CD4-positive, alpha-beta memory T cell (primary cell): ENCODE measurements at regions not wholly inside any gene's neighbourhood (a gene's known extent, or its start where the extent isn't known, plus 50 kb on each side); places are given as distances from the start of the nearest gene placed in this dataset.

Source experiments
- CTCF ChIA-PET: fragments of 350-600 bp; sonication (Branson Sonifier 250); formaldehyde crosslinking; loops from one replicate; lab custom pipeline; 2021; ENCODE audit warnings: inconsistent platforms; ENCODE audit not compliant: partially characterized antibody; lab: Charles Lee
- POLR2A ChIA-PET: fragments of 350-600 bp; sonication (Branson Sonifier 250); formaldehyde crosslinking; loops from one replicate; lab custom pipeline; 2021; ENCODE audit not compliant: partially characterized antibody; lab: Charles Lee
- DNase-seq, 5 donors: peaks; one replicate each; pipeline versions ENCODE4 v3.0.0 to v3.0.0-alpha.2; 2020 to 2022; ENCODE audit warnings: mixed read lengths in 1 of 5
- H3K27ac ChIP-seq: one replicate; pipeline ENCODE4 v1.7.0; 2013; ENCODE audit warnings: low read depth, low read length
- H3K27me3 ChIP-seq: 2 replicates; pipeline ENCODE4 v1.7.0; 2013; ENCODE audit warnings: mild to moderate bottlenecking, low read length, moderate library complexity; ENCODE audit not compliant: insufficient read depth
- H3K36me3 ChIP-seq: 2 replicates; pipeline ENCODE4 v1.7.0; 2013; ENCODE audit warnings: mild to moderate bottlenecking, low read length, moderate library complexity; ENCODE audit not compliant: insufficient read depth
- H3K4me1 ChIP-seq: 2 replicates; pipeline ENCODE4 v1.7.0; 2013; ENCODE audit warnings: mild to moderate bottlenecking, low read length, moderate library complexity; ENCODE audit not compliant: insufficient read depth
- H3K4me3 ChIP-seq, 2 donors: one replicate each; pipeline ENCODE4 v1.7.0; 2013; ENCODE audit warnings: low read length in 2 of 2, mild to moderate bottlenecking in 1 of 2
- H3K9me3 ChIP-seq, 2 donors: one replicate each; pipeline ENCODE4 v1.7.0; 2013; ENCODE audit warnings: low read length in 2 of 2, control low read depth in 1 of 2; ENCODE audit not compliant: control insufficient read depth in 1 of 2
- H3K27ac Mint-ChIP-seq, 7 donors: one replicate each; pipeline ENCODE4 v1.8.0; 2020 to 2021; ENCODE audit warnings: mixed read lengths in 7 of 7, mild to moderate bottlenecking in 6 of 7, inconsistent platforms in 3 of 7, moderate library complexity in 3 of 7
- H3K27me3 Mint-ChIP-seq, 2 donors: one replicate each; pipeline ENCODE4 v1.8.0; 2020 to 2021; ENCODE audit warnings: mixed read lengths in 2 of 2
- H3K36me3 Mint-ChIP-seq, 2 donors: one replicate each; pipeline ENCODE4 v1.8.0; 2020 to 2021; ENCODE audit warnings: mixed read lengths in 2 of 2, inconsistent platforms in 1 of 2, mild to moderate bottlenecking in 1 of 2
- H3K4me1 Mint-ChIP-seq, 4 donors: one replicate each; pipeline ENCODE4 v1.8.0; 2020 to 2021; ENCODE audit warnings: mixed read lengths in 4 of 4, mild to moderate bottlenecking in 1 of 4
- H3K4me3 Mint-ChIP-seq, 8 donors: one replicate each; pipeline ENCODE4 v1.8.0; 2020 to 2021; ENCODE audit warnings: mixed read lengths in 8 of 8, mild to moderate bottlenecking in 7 of 8, moderate library complexity in 6 of 8, inconsistent platforms in 3 of 8
- H3K9me3 Mint-ChIP-seq, 8 donors: one replicate each; pipeline ENCODE4 v1.8.0; 2020 to 2021; ENCODE audit warnings: mixed read lengths in 8 of 8, mild to moderate bottlenecking in 5 of 8, inconsistent platforms in 3 of 8, moderate library complexity in 1 of 8
- intact Hi-C: fragments of 100-400 bp; cut with micrococcal nuclease; formaldehyde crosslinking; loops from one replicate; pipeline ENCODE4 v1.15.1; 2023

GRCh38 chr2:133676392-133677130 lies 108.3 kb upstream of the NCKAP5 start:
- peaks cover 2 to 5% of the 10 kb centered on the region in 2 donors for H3K27me3 Mint-ChIP-seq
- H3K9me3 Mint-ChIP-seq = peaks cover 0 to 5% (median 0%) of the 10 kb centered on the region in 8 donors
- H3K4me3 Mint-ChIP-seq = no peak overlapping the region
- Histone ChIP-seq H3K36me3 (no peaks in the 10 kb centered on the region), H3K27me3 (no peaks in the 10 kb centered on the region), H3K4me3 (no peak overlapping the region), H3K4me1 (no peaks in the 10 kb centered on the region), H3K9me3 (no peaks in the 10 kb centered on the region), H3K27ac (no peak overlapping the region)
- DNase-seq = no peak
- POLR2A ChIA-PET = no interaction called here
- intact Hi-C loops = no loop called here
- CTCF ChIA-PET = no interaction called here
- H3K36me3 Mint-ChIP-seq = no peaks in the 10 kb centered on the region
- H3K4me1 Mint-ChIP-seq = peaks cover 0 to 1% (median 0%) of the 10 kb centered on the region in 4 donors
- H3K27ac Mint-ChIP-seq = no peak overlapping the region

- no peak overlapping the region for H3K27ac Mint-ChIP-seq
- POLR2A ChIA-PET = no interaction called here
- Histone ChIP-seq H3K9me3 (no peaks in the 10 kb centered on the region), H3K36me3 (no peaks in the 10 kb centered on the region), H3K4me1 (no peaks in the 10 kb centered on the region), H3K4me3 (no peak overlapping the region), H3K27me3 (no peaks in the 10 kb centered on the region), H3K27ac (no peak overlapping the region)
- DNase-seq = no peak
- no peaks in the 10 kb centered on the region for H3K36me3 Mint-ChIP-seq
- CTCF ChIA-PET = no interaction called here
- H3K9me3 Mint-ChIP-seq = peaks cover 0 to 5% (median 0%) of the 10 kb centered on the region in 8 donors
- intact Hi-C loops = no loop called here
- H3K4me3 Mint-ChIP-seq = no peak overlapping the region
- no peaks in the 10 kb centered on the region for H3K4me1 Mint-ChIP-seq
- peaks cover 0 to 3% of the 10 kb centered on the region in 2 donors for H3K27me3 Mint-ChIP-seq
Measured at GRCh38 chr2:133680343-133681049, 112.2 kb upstream of the NCKAP5 start.

GRCh38 chr2:133682347-133682746 lies 114.1 kb upstream of the NCKAP5 start:
- no peak for DNase-seq
- Histone ChIP-seq H3K27ac (no peak overlapping the region), H3K4me1 (no peaks in the 10 kb centered on the region), H3K27me3 (no peaks in the 10 kb centered on the region), H3K4me3 (no peak overlapping the region), H3K9me3 (no peaks in the 10 kb centered on the region), H3K36me3 (no peaks in the 10 kb centered on the region)
- intact Hi-C loops = no loop called here
- POLR2A ChIA-PET = no interaction called here
- CTCF ChIA-PET = no interaction called here
- H3K4me3 Mint-ChIP-seq = no peak overlapping the region
- peaks cover 0 to 2% of the 10 kb centered on the region in 2 donors for H3K27me3 Mint-ChIP-seq
- H3K4me1 Mint-ChIP-seq = no peaks in the 10 kb centered on the region
- peaks cover 0 to 5% (median 0%) of the 10 kb centered on the region in 8 donors for H3K9me3 Mint-ChIP-seq
- no peak overlapping the region for H3K27ac Mint-ChIP-seq
- H3K36me3 Mint-ChIP-seq = no peaks in the 10 kb centered on the region

GRCh38 chr2:133682906-133683305 lies 114.6 kb upstream of the NCKAP5 start:
- Mint-ChIP-seq H3K9me3 (peaks cover 0 to 5% (median 0%) of the 10 kb centered on the region in 8 donors), H3K36me3 (no peaks in the 10 kb centered on the region), H3K27ac (no peak overlapping the region), H3K27me3 (peaks cover 0 to 2% of the 10 kb centered on the region in 2 donors), H3K4me3 (no peak overlapping the region), H3K4me1 (no peaks in the 10 kb centered on the region)
- Histone ChIP-seq H3K4me1 (no peaks in the 10 kb centered on the region), H3K36me3 (no peaks in the 10 kb centered on the region), H3K27ac (no peak overlapping the region), H3K4me3 (no peak overlapping the region), H3K27me3 (no peaks in the 10 kb centered on the region), H3K9me3 (no peaks in the 10 kb centered on the region)
- no peak for DNase-seq
- intact Hi-C loops = no loop called here
- POLR2A ChIA-PET = no interaction called here
- CTCF ChIA-PET = no interaction called here

GRCh38 chr2:133685636-133686215 lies 117.5 kb upstream of the NCKAP5 start:
- no peaks in the 10 kb centered on the region for H3K27me3 ChIP-seq
- H3K36me3 ChIP-seq = no peaks in the 10 kb centered on the region
- H3K27ac ChIP-seq = no peak overlapping the region
- no peak for DNase-seq
- POLR2A ChIA-PET = no interaction called here
- Mint-ChIP-seq H3K27ac (no peak overlapping the region), H3K36me3 (no peaks in the 10 kb centered on the region), H3K4me1 (no peaks in the 10 kb centered on the region), H3K27me3 (peaks cover 0 to 2% of the 10 kb centered on the region in 2 donors), H3K9me3 (peaks cover 0 to 4% (median 0%) of the 10 kb centered on the region in 8 donors), H3K4me3 (no peak overlapping the region)
- H3K9me3 ChIP-seq = no peaks in the 10 kb centered on the region
- CTCF ChIA-PET = no interaction called here
- H3K4me3 ChIP-seq = no peak overlapping the region
- intact Hi-C loops = no loop called here
- H3K4me1 ChIP-seq = no peaks in the 10 kb centered on the region

- Histone ChIP-seq H3K4me1 (no peaks in the 10 kb centered on the region), H3K9me3 (no peaks in the 10 kb centered on the region), H3K27ac (no peak overlapping the region), H3K36me3 (no peaks in the 10 kb centered on the region), H3K4me3 (no peak overlapping the region), H3K27me3 (no peaks in the 10 kb centered on the region)
- no peaks in the 10 kb centered on the region for H3K4me1 Mint-ChIP-seq
- intact Hi-C loops = no loop called here
- H3K9me3 Mint-ChIP-seq = peaks cover 0 to 8% (median 2%) of the 10 kb centered on the region in 8 donors
- H3K4me3 Mint-ChIP-seq = no peak overlapping the region
- DNase-seq = no peak
- POLR2A ChIA-PET = no interaction called here
- H3K36me3 Mint-ChIP-seq = no peaks in the 10 kb centered on the region
- no peaks in the 10 kb centered on the region for H3K27me3 Mint-ChIP-seq
- CTCF ChIA-PET = no interaction called here
- no peak overlapping the region for H3K27ac Mint-ChIP-seq
Measured at GRCh38 chr2:133690780-133691179, 122.5 kb upstream of the NCKAP5 start.

- no peak overlapping the region for H3K27ac Mint-ChIP-seq
- H3K4me3 ChIP-seq = no peak overlapping the region
- H3K4me1 ChIP-seq = no peaks in the 10 kb centered on the region
- no peaks in the 10 kb centered on the region for H3K27me3 Mint-ChIP-seq
- peaks cover 0 to 8% (median 2%) of the 10 kb centered on the region in 8 donors for H3K9me3 Mint-ChIP-seq
- no peak overlapping the region for H3K27ac ChIP-seq
- H3K36me3 ChIP-seq = no peaks in the 10 kb centered on the region
- CTCF ChIA-PET = no interaction called here
- H3K4me3 Mint-ChIP-seq = no peak overlapping the region
- intact Hi-C loops = no loop called here
- no peaks in the 10 kb centered on the region for H3K36me3 Mint-ChIP-seq
- no peaks in the 10 kb centered on the region for H3K9me3 ChIP-seq
- H3K27me3 ChIP-seq = no peaks in the 10 kb centered on the region
- POLR2A ChIA-PET = no interaction called here
- H3K4me1 Mint-ChIP-seq = no peaks in the 10 kb centered on the region
- DNase-seq = no peak
Measured at GRCh38 chr2:133691336-133691735, 123.1 kb upstream of the NCKAP5 start.
